Endodermal cell (in vitro differentiated cells): ENCODE measurements at regions not wholly inside any gene's neighbourhood (a gene's known extent, or its start where the extent isn't known, plus 50 kb on each side); places are given as distances from the start of the nearest gene placed in this dataset.
"Not testable (repeated sequence)": the region's sequence is repeated elsewhere in the genome, so short reads cannot be mapped to it uniquely, and the experiment has no call there.

ENCODE experiments used
- DNase-seq: peaks from one replicate; pipeline ENCODE4 v3.0.0-alpha.2; 2017
- H3K27ac ChIP-seq: 2 replicates; pipeline ENCODE4 v1.5.1; 2013; ENCODE audit warnings: mild to moderate bottlenecking, low read depth, low read length, moderate library complexity
- H3K27me3 ChIP-seq: 2 replicates; pipeline ENCODE4 v1.6.1; 2013; ENCODE audit warnings: mild to moderate bottlenecking, low read length, moderate library complexity; ENCODE audit not compliant: insufficient read depth, control insufficient read depth, poor library complexity, severe bottlenecking
- H3K36me3 ChIP-seq: 2 replicates; pipeline ENCODE4 v1.7.0; 2013; ENCODE audit warnings: mild to moderate bottlenecking, low read length, moderate library complexity; ENCODE audit not compliant: control insufficient read depth, insufficient read depth
- H3K4me1 ChIP-seq: one replicate; pipeline ENCODE4 v1.7.0; 2013; ENCODE audit warnings: low read length; ENCODE audit not compliant: control insufficient read depth, insufficient read depth
- H3K4me3 ChIP-seq: 2 replicates; pipeline ENCODE4 v1.5.1; 2013; ENCODE audit warnings: mild to moderate bottlenecking, low read length, moderate library complexity
- H3K9ac ChIP-seq: 2 replicates; pipeline ENCODE4 v1.6.1; 2013; ENCODE audit warnings: mild to moderate bottlenecking, low read length, moderate library complexity; ENCODE audit not compliant: poor library complexity, severe bottlenecking; ENCODE audit errors: extremely low read depth
- H3K9me3 ChIP-seq: 2 replicates; pipeline ENCODE4 v1.6.1; 2013; ENCODE audit warnings: mild to moderate bottlenecking, low read length, moderate library complexity; ENCODE audit not compliant: control insufficient read depth
- H3K27ac Mint-ChIP-seq: 2 replicates; pipeline ENCODE4 v1.8.0; 2020; ENCODE audit warnings: mixed read lengths
- H3K27me3 Mint-ChIP-seq: 2 replicates; pipeline ENCODE4 v1.8.0; 2021; ENCODE audit warnings: mild to moderate bottlenecking, mixed read lengths; ENCODE audit not compliant: insufficient read depth
- H3K36me3 Mint-ChIP-seq: 2 replicates; pipeline ENCODE4 v1.8.0; 2020; ENCODE audit warnings: low read depth, mixed read lengths
- H3K4me1 Mint-ChIP-seq: 2 replicates; pipeline ENCODE4 v1.8.0; 2020; ENCODE audit warnings: mixed read lengths
- H3K4me3 Mint-ChIP-seq: 2 replicates; pipeline ENCODE4 v1.8.0; 2020; ENCODE audit warnings: mild to moderate bottlenecking, moderate library complexity, mixed read lengths
- H3K9me3 Mint-ChIP-seq: 2 replicates; pipeline ENCODE4 v1.8.0; 2020; ENCODE audit warnings: mild to moderate bottlenecking, mixed read lengths
- WGBS, 2 experiments: methylation state at CpG; one replicate each; pipeline versions ENCODE4 v1.1.5 to v1.1.7; 2013; ENCODE audit warnings: missing lambda C conversion rate in 2 of 2, mixed read lengths in 1 of 2; ENCODE audit not compliant: insufficient coverage in 1 of 2, insufficient read length in 1 of 2; 5-methylcytosine and 5-hydroxymethylcytosine counted together
- TF ChIP-seq, protein P1 (sequence below): fragments of 200-600 bp; sonication (generic); conservative IDR thresholded peaks from 2 replicates; pipeline ENCODE4 v1.5.0; 2021; ENCODE audit warnings: antibody characterized with exemption, mild to moderate bottlenecking

DNA sequence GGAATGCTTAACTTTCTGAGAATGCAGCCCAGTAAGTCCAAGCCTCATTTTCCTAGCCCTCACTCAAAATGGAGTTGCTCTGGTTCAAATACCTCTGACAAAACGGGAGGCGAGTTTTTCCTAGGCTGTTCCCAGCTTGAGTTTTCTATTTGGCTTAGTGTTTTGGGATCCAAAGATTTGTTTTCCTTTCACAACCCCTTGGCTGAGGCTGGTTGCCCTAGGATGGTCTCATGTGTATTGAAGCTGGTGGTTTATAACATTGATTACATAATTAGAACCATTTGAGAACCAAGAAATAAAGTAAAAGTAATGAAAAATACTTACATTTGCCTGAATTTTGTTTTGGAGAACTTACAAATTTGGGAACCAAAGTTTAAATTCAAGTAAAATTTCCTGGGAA lies 611.1 kb upstream of the LUZP2 start:
- Histone ChIP-seq H3K36me3 (no peaks in the 10 kb centered on the region), H3K27me3 (no peaks in the 10 kb centered on the region), H3K9ac (no peak overlapping the region), H3K4me3 (peak overlapping the region; percentile 22), H3K4me1 (no peaks in the 10 kb centered on the region), H3K27ac (no peak overlapping the region), H3K9me3 (peaks cover 7% of the 10 kb centered on the region)
- TF ChIP-seq, protein P1, sequence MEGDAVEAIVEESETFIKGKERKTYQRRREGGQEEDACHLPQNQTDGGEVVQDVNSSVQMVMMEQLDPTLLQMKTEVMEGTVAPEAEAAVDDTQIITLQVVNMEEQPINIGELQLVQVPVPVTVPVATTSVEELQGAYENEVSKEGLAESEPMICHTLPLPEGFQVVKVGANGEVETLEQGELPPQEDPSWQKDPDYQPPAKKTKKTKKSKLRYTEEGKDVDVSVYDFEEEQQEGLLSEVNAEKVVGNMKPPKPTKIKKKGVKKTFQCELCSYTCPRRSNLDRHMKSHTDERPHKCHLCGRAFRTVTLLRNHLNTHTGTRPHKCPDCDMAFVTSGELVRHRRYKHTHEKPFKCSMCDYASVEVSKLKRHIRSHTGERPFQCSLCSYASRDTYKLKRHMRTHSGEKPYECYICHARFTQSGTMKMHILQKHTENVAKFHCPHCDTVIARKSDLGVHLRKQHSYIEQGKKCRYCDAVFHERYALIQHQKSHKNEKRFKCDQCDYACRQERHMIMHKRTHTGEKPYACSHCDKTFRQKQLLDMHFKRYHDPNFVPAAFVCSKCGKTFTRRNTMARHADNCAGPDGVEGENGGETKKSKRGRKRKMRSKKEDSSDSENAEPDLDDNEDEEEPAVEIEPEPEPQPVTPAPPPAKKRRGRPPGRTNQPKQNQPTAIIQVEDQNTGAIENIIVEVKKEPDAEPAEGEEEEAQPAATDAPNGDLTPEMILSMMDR = no peak
- H3K9me3 Mint-ChIP-seq = peaks cover 13% of the 10 kb centered on the region
- no peak overlapping the region for H3K4me3 Mint-ChIP-seq
- H3K36me3 Mint-ChIP-seq = peaks cover 2% of the 10 kb centered on the region
- 40 to 93% methylated on average over 1 to 2 of the region's 2 CpGs for WGBS, 2 experiments
- H3K27ac Mint-ChIP-seq = no peak overlapping the region
- peaks cover 17% of the 10 kb centered on the region for H3K4me1 Mint-ChIP-seq
- H3K27me3 Mint-ChIP-seq = no peaks in the 10 kb centered on the region
- DNase-seq = no peak

DNA sequence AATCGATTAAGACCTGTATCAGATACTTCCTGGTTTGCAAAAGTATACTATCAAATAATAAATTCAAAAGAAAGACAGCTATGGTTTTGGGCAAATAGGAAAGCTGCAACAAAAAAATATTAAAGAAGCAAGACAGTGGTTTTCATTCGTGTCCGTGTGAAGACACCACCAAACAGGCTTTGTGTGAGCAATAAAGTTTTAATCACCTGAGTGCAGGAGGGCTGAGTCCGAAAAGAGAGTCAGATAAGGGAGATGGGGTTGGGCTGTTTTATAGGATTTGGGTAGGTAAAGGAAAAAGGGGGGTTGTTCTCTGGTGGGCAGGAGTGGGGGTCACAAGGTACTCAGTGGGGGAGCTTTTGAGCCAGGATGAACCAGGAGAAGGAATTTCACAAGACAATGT lies 609.7 kb upstream of the LUZP2 start:
- not testable (repeated sequence) for H3K27me3 ChIP-seq, H3K9me3 ChIP-seq, H3K9ac ChIP-seq, H3K27me3 Mint-ChIP-seq, H3K4me1 ChIP-seq, H3K4me3 Mint-ChIP-seq, H3K4me3 ChIP-seq, H3K27ac ChIP-seq, H3K36me3 ChIP-seq, H3K27ac Mint-ChIP-seq, H3K36me3 Mint-ChIP-seq
- Mint-ChIP-seq H3K9me3 (peaks cover 22% of the 10 kb centered on the region), H3K4me1 (peaks cover 15% of the 10 kb centered on the region)
- peak; percentile 53 for DNase-seq
- WGBS, 2 experiments = 71 to 79% methylated on average over 2 to 4 of the region's 4 CpGs

DNA sequence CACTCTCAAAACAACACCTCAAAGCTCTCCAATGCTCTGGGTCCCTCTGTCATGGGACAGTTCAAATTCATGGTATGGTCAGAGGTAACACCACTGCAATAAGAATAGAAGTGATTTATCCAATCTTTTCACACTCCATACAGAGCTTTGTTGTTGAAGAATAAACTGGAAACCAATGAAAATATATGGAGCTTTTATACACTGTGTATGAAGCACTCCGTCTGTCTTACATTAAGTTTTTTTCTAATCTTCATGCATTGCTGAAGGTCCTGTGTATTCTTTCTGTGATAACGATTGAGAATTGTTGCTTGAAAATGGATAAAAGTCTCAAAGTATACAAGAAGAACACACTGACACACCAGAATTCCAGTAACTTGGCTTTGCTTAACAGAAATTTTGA lies 603.7 kb upstream of the LUZP2 start:
- Histone ChIP-seq H3K36me3 (no peaks in the 10 kb centered on the region), H3K27ac (no peak overlapping the region), H3K9me3 (no peaks in the 10 kb centered on the region), H3K4me1 (no peaks in the 10 kb centered on the region), H3K4me3 (no peak overlapping the region), H3K27me3 (no peaks in the 10 kb centered on the region), H3K9ac (no peak overlapping the region)
- 89 to 91% methylated on average over 1 of the region's 2 CpGs for WGBS, 2 experiments
- Mint-ChIP-seq H3K36me3 (peaks cover 8% of the 10 kb centered on the region), H3K4me3 (no peak overlapping the region), H3K27me3 (no peaks in the 10 kb centered on the region), H3K27ac (no peak overlapping the region), H3K4me1 (no peaks in the 10 kb centered on the region), H3K9me3 (peaks cover 15% of the 10 kb centered on the region)
- TF ChIP-seq, protein P1 = no peak
- no peak for DNase-seq
